GM10266 (cell line): ENCODE measurements at regions not wholly inside any gene's neighbourhood (a gene's known extent, or its start where the extent isn't known, plus 50 kb on each side); places are given as distances from the start of the nearest gene placed in this dataset.
"Not testable (repeated sequence)": the region's sequence is repeated elsewhere in the genome, so short reads cannot be mapped to it uniquely, and the experiment has no call there.

Experiments
- DNase-seq: peaks from one replicate; pipeline ENCODE4 v3.0.0; 2012; ENCODE audit errors: extremely low spot score
- TF ChIP-seq, protein P1 (sequence below): IDR thresholded peaks from 2 replicates; pipeline ENCODE4 v1.5.1; 2012; ENCODE audit warnings: mild to moderate bottlenecking, low read depth; ENCODE audit not compliant: control insufficient read depth, insufficient read depth; ENCODE audit errors: missing control alignments

DNA sequence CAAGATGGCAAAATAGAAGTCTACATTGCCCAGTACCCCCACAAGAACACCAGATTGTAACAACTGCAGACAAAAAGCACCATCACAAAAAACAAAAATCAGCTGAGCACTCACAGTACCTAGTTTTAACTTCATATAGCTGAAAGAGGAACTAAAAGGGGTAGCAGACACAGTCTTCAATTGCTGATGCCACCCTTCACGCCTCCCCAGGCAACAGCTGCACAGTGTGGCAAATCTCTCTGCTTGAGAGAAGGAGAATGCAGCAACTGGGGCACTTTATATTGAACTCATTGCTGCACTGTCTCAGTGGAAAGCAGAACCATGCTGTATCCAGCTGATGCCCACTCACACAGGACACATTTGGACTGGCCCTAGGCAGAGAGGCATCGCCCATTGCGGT is 2714.5 kb upstream of the PCDH20 start:
- TF ChIP-seq, protein P1, sequence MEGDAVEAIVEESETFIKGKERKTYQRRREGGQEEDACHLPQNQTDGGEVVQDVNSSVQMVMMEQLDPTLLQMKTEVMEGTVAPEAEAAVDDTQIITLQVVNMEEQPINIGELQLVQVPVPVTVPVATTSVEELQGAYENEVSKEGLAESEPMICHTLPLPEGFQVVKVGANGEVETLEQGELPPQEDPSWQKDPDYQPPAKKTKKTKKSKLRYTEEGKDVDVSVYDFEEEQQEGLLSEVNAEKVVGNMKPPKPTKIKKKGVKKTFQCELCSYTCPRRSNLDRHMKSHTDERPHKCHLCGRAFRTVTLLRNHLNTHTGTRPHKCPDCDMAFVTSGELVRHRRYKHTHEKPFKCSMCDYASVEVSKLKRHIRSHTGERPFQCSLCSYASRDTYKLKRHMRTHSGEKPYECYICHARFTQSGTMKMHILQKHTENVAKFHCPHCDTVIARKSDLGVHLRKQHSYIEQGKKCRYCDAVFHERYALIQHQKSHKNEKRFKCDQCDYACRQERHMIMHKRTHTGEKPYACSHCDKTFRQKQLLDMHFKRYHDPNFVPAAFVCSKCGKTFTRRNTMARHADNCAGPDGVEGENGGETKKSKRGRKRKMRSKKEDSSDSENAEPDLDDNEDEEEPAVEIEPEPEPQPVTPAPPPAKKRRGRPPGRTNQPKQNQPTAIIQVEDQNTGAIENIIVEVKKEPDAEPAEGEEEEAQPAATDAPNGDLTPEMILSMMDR: no peak
- no peak for DNase-seq

DNA sequence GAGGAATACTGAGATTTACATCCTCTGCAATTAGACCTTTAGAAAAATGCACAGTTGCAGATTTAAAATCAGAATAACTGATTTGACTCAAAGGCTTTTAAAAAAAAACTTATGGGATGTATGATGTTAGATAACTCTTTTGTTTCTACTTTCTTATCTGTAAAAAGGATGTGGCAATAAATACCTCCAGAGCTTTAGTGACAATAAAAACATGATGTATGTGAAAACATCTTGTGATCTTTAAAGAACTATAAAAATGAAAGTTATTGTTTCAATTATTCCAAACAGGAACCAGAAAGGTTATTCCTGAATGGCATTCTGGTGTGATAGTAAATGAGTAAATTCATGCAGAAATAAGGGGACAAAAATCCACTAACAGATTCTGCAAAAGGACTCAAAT is 2712.2 kb upstream of the PCDH20 start:
- no peak for DNase-seq
- TF ChIP-seq, protein P1: no peak

DNA sequence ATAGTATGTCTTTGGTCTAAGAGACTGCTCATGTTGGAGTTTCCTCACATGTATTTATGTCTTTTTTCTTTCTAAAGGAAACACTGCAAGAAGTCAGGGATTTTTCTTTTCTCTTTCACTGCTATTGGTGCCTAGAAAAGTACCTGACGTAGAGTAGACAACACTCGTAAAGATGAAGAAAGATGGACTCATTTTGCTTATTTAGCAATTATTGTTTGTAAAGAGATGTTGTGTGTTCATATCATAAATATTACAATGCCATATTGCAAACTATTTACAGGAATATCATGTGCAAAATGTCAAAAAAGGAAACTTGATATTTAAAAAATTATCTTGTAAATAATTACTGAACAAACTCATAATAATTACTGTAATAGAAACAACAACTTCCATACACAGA is 2711.5 kb upstream of the PCDH20 start:
- TF ChIP-seq, protein P1: no peak
- no peak for DNase-seq

DNA sequence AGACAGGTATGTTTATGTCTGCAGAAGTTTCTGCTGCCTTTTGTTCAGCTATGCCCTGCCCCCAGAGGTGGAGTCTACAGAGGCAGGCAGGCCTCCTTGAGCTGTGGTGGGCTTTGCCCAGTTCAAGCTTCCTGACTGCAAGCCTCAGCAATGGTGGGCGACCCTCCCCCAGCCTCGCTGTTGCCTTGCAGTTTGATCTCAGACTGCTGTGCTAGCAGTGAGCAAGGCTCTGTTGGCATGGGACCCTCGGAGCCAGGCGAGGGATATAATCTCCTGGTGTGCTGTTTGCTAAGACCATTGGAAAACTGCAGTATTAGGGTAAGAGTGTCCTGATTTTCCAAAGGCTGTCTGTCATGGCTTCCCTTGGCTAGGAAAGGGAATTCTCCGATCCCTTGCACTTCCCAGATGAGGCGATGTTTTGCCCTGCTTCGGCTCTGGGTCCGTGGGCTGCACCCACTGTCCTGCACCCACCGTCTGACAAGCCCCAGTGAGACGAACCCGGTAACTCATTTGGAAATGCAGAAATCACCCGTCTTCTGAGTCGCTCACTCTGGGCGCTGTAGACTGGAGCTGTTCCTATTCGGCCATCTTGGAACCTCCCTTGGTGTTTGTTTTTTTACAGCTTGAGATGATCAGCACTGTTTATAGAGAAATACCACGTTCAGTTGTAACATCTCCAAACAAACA is 2705.5 kb upstream of the PCDH20 start:
- DNase-seq: not testable (repeated sequence)

DNA sequence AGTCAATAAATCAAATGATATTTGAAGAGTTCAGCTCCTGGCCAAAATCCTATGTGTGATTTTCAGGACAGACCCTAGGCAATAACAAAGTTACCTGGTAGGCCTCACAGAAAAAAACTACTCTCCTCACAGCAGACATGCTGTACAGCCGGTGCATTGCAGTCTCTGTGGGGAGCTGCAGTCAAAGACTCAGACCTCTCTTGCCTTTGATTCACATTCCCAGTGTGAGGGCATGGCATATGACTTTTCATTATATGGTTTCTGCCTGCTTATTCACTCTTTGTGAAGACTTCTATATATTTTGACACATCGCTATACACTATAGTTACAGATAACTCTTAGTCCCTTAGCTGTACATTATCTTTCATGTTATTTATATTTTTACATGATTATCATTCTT is 2684.3 kb upstream of the PCDH20 start:
- no peak for DNase-seq
- TF ChIP-seq, protein P1: no peak

DNA sequence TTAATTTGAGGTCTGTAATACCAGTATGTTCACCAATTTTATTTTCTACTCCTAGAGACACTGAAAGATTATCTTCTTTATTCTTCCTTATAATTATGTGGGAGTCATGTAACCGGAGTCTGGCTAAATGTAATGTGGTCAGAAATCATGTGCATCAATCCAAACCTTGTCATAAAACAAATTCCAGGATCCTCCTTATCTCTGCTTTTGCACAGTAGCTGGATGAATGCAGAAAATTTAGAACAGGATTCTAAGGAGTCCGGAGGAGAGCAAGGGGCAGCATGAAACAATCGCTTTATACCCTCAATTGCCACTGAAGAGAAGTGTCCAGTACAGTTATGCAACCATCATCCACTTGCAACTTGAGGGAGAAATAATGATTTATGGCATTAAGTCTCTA is 2674.7 kb upstream of the PCDH20 start:
- no peak for DNase-seq
- TF ChIP-seq, protein P1: no peak

DNA sequence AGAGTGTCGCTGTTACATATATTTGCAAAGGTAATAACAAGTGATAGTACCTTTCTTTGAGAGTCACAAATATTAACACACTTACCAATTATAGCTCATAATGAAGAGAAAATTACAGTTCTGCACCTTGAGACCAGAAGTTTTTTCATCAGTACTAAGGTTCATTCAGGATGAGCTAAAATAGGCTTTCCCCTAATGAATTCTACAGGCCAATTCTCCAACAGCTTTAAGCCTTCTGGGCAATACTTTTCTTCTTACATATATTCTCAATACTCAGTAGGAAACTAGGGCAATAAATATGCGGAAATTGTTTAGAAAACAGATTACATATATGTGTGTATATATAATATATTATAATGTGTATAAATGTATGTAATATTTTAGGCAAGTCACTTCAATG is 2672.8 kb upstream of the PCDH20 start:
- TF ChIP-seq, protein P1: no peak
- no peak for DNase-seq

DNA sequence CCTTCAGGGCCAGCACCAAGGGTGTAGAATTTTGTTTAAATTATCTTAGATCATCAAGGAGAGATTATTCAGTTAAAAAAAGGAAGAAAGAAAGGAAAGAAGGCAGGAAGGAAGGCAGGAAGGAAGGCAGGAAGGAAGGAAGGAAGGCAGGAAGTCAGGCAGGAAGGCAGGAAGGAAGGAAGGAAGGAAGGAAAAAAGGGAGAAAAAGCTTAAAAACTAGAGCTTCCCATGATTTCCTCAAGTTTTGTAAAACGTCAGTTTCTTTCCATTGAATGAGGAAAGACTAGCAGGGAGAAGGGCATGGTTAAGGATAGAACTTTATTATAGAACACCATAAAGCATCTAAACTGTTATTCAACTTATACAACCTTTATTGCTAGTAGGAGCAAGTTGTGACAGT is 2672.0 kb upstream of the PCDH20 start:
- DNase-seq: no peak
- TF ChIP-seq, protein P1: no peak
